Testis (tissue), 2 donors: ENCODE measurements at regions not wholly inside any gene's neighbourhood (a gene's known extent, or its start where the extent isn't known, plus 50 kb on each side); places are given as distances from the start of the nearest gene placed in this dataset.

Source experiments
- POLR2A ChIP-seq: fragments of 450-650 bp; IDR thresholded peaks from one replicate; pipeline ENCODE4 v1.6.1; 2017; ENCODE audit warnings: antibody characterized with exemption, mild to moderate bottlenecking, moderate library complexity
- TF ChIP-seq, protein P1 (sequence below), 3 experiments: fragments of 450-650 bp in 2 of 3; fragments of 200-600 bp in 1 of 3; sonication (generic) in 1 of 3; IDR thresholded peaks; one replicate each; pipeline ENCODE4 v1.5.1; 2016 to 2019; ENCODE audit warnings: antibody characterized with exemption in 3 of 3, mild to moderate bottlenecking in 2 of 3, moderate library complexity in 1 of 3

DNA sequence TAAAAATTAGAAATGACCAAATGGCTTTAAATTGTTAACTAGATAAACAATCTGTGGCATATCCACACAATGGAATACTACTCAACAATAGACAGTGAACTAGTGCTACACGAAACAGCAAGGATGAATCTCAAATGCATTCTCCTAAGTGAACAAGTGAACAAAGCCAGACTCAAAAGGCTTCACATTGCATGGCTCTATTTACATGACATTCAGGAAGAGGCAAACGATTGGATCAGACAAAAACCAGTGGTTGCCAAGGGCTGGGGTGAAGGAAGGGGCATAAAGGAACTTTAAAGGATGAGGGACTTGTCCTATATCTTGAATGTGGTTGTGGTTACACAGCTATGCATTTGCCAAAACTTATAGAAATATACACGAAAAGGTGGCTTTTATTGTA is 184.3 kb downstream of the RPIA start:
- TF ChIP-seq, protein P1, sequence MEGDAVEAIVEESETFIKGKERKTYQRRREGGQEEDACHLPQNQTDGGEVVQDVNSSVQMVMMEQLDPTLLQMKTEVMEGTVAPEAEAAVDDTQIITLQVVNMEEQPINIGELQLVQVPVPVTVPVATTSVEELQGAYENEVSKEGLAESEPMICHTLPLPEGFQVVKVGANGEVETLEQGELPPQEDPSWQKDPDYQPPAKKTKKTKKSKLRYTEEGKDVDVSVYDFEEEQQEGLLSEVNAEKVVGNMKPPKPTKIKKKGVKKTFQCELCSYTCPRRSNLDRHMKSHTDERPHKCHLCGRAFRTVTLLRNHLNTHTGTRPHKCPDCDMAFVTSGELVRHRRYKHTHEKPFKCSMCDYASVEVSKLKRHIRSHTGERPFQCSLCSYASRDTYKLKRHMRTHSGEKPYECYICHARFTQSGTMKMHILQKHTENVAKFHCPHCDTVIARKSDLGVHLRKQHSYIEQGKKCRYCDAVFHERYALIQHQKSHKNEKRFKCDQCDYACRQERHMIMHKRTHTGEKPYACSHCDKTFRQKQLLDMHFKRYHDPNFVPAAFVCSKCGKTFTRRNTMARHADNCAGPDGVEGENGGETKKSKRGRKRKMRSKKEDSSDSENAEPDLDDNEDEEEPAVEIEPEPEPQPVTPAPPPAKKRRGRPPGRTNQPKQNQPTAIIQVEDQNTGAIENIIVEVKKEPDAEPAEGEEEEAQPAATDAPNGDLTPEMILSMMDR (IDR thresholded peaks at IDR 0.05), result no peak
- TF ChIP-seq POLR2A, result no peak
